Omental fat pad (tissue), 3 donors: ENCODE measurements at regions not wholly inside any gene's neighbourhood (a gene's known extent, or its start where the extent isn't known, plus 50 kb on each side); places are given as distances from the start of the nearest gene placed in this dataset.

Experiments
- ATAC-seq: fragments of 150-250 bp; one replicate; pipeline ENCODE4 v1.9.1; 2016; ENCODE audit warnings: mild to moderate bottlenecking, moderate library complexity; ENCODE audit not compliant: low FRiP score
- DNase-seq: peaks from one replicate; pipeline ENCODE4 v3.0.0-alpha.2; 2019; ENCODE audit warnings: low spot score
- CTCF ChIP-seq, 3 donors: fragments of 450-650 bp; IDR thresholded peaks; one replicate each; pipeline ENCODE4 v1.5.1; 2016 to 2017; ENCODE audit warnings: antibody characterized with exemption in 3 of 3, mild to moderate bottlenecking in 3 of 3, moderate library complexity in 2 of 3

- TF ChIP-seq CTCF (IDR thresholded peaks at IDR 0.05) = no peak
- DNase-seq (no peak), ATAC-seq (no peak)
These were observed 282.4 kb upstream of the RTL1 start for GRCh38 chr14:101185946-101186345.

- no peak for TF ChIP-seq CTCF (IDR thresholded peaks at IDR 0.05)
- ATAC-seq = no peak
- peak; percentile 13 for DNase-seq
These were observed 283.0 kb upstream of the RTL1 start for GRCh38 chr14:101186544-101186943.

GRCh38 chr14:101186992-101187815 lies 283.7 kb upstream of the RTL1 start:
- peak; percentile 4 for DNase-seq
- ATAC-seq = no peak
- TF ChIP-seq CTCF (IDR thresholded peaks at IDR 0.05) = no peak

- TF ChIP-seq CTCF (IDR thresholded peaks at IDR 0.05) = no peak
- DNase-seq (no peak), ATAC-seq (no peak)
These were observed 284.5 kb upstream of the RTL1 start for GRCh38 chr14:101187816-101188570.

GRCh38 chr14:101188571-101188915 lies 285.0 kb upstream of the RTL1 start:
- ATAC-seq (no peak), DNase-seq (peak; percentile 6)
- no peak for TF ChIP-seq CTCF (IDR thresholded peaks at IDR 0.05)

- ATAC-seq (no peak), DNase-seq (no peak)
- TF ChIP-seq CTCF (IDR thresholded peaks at IDR 0.05) = no peak
These were observed 285.7 kb upstream of the RTL1 start for GRCh38 chr14:101189266-101189665.
